GM12864 (cell line): ENCODE measurements at regions not wholly inside any gene's neighbourhood (a gene's known extent, or its start where the extent isn't known, plus 50 kb on each side); places are given as distances from the start of the nearest gene placed in this dataset.

Source experiments
- DNase-seq: peaks from one replicate; pipeline ENCODE4 v3.0.0-alpha.2; 2011; ENCODE audit warnings: low read depth
- H3K4me3 ChIP-seq: 2 replicates; pipeline ENCODE4 v1.5.1; 2011; ENCODE audit warnings: mild to moderate bottlenecking, low read depth, low read length, control low read depth
- CTCF ChIP-seq: IDR thresholded peaks from 2 replicates; pipeline ENCODE4 v1.5.1; 2011; ENCODE audit warnings: low read depth, mild to moderate bottlenecking, moderate library complexity, low read length, control low read depth, inconsistent platforms; ENCODE audit errors: missing control alignments

GRCh38 chr7:22630069-22630468, 96.9 kb upstream of the IL6 start:
- no peak for TF ChIP-seq CTCF
- H3K4me3 ChIP-seq = no peak overlapping the region
- DNase-seq = no peak

GRCh38 chr7:22629056-22629455, 97.9 kb upstream of the IL6 start:
- TF ChIP-seq CTCF = no peak
- no peak for DNase-seq
- H3K4me3 ChIP-seq = no peak overlapping the region

GRCh38 chr7:22628112-22628511, 98.9 kb upstream of the IL6 start:
- no peak overlapping the region for H3K4me3 ChIP-seq
- no peak for DNase-seq
- TF ChIP-seq CTCF = no peak

GRCh38 chr7:22627136-22627535, 99.9 kb upstream of the IL6 start:
- DNase-seq = no peak
- no peak for TF ChIP-seq CTCF
- H3K4me3 ChIP-seq = no peak overlapping the region

GRCh38 chr7:22625251-22625650, 101.7 kb upstream of the IL6 start:
- no peak for DNase-seq
- no peak for TF ChIP-seq CTCF
- H3K4me3 ChIP-seq = no peak overlapping the region

- no peak for TF ChIP-seq CTCF
- DNase-seq = no peak
- H3K4me3 ChIP-seq = no peak overlapping the region
Observed at GRCh38 chr7:22624781-22625180, 102.2 kb upstream of the IL6 start.

GRCh38 chr7:22622116-22622785, 104.7 kb upstream of the IL6 start:
- TF ChIP-seq CTCF = no peak

More at GRCh38 chr7:22622116-22622785, 104.7 kb upstream of the IL6 start:
- no peak overlapping the region for H3K4me3 ChIP-seq
- no peak for DNase-seq
